A673 (cell line): ENCODE measurements at regions not wholly inside any gene's neighbourhood (a gene's known extent, or its start where the extent isn't known, plus 50 kb on each side); places are given as distances from the start of the nearest gene placed in this dataset.
A peak's percentile ranks its signal among the peaks of the same experiment; 100 is the strongest.

Experiments
- BruUV-seq: library from RNA; stranded (reverse); fragments of 400-500 nt; replicated peaks from 2 replicates; lab custom pipeline; 2021; lab: Mats Ljungman, UMichigan
- CTCF ChIA-PET: fragments of 300-600 bp; sonication (Branson Sonifier 250); formaldehyde crosslinking; loops from one replicate; lab custom pipeline; 2022; ENCODE audit warnings: antibody characterized with exemption; lab: Charles Lee
- POLR2A ChIA-PET: fragments of 300-600 bp; sonication (Branson Sonifier 250); formaldehyde crosslinking; loops from one replicate; lab custom pipeline; 2022; ENCODE audit warnings: antibody characterized with exemption; ENCODE audit not compliant: low non-redundant PET; lab: Charles Lee
- DNase-seq: peaks from one replicate; pipeline ENCODE4 v3.0.0-alpha.2; 2015; ENCODE audit warnings: low spot score
- H3K27ac ChIP-seq: fragments of 200-600 bp; sonication (generic); 2 replicates; pipeline ENCODE4 v1.5.1; 2016; ENCODE audit warnings: mixed run types, low read depth, mild to moderate bottlenecking, mixed read lengths, antibody characterized with exemption, low read length; ENCODE audit not compliant: poor library complexity, severe bottlenecking
- H3K27me3 ChIP-seq: fragments of 200-600 bp; sonication (generic); replicated peaks from 2 replicates; pipeline ENCODE4 v1.6.1; 2017; ENCODE audit warnings: mixed run types, low read depth, mild to moderate bottlenecking, mixed read lengths, antibody characterized with exemption, low read length; ENCODE audit not compliant: insufficient read depth, poor library complexity
- H3K36me3 ChIP-seq: fragments of 200-600 bp; sonication (generic); 2 replicates; pipeline ENCODE4 v1.6.1; 2016; ENCODE audit warnings: mixed run types, mild to moderate bottlenecking, mixed read lengths, antibody characterized with exemption, low read length; ENCODE audit not compliant: insufficient read depth, poor library complexity, severe bottlenecking
- H3K4me1 ChIP-seq: fragments of 200-600 bp; sonication (generic); 2 replicates; pipeline ENCODE4 v1.6.1; 2017; ENCODE audit warnings: mixed run types, mild to moderate bottlenecking, mixed read lengths, antibody characterized with exemption, low read length; ENCODE audit not compliant: insufficient read depth, poor library complexity, severe bottlenecking
- H3K4me3 ChIP-seq: fragments of 200-600 bp; sonication (generic); 2 replicates; pipeline ENCODE4 v1.5.1; 2016; ENCODE audit warnings: low read depth, mixed run types, mild to moderate bottlenecking, mixed read lengths, low read length; ENCODE audit not compliant: poor library complexity, severe bottlenecking
- H3K9me3 ChIP-seq: fragments of 200-600 bp; sonication (generic); 2 replicates; pipeline ENCODE4 v1.6.1; 2016; ENCODE audit warnings: mixed run types, low read depth, mild to moderate bottlenecking, mixed read lengths, antibody characterized with exemption, low read length; ENCODE audit not compliant: poor library complexity, severe bottlenecking
- CTCF ChIP-seq: fragments of 300-800, 200-600 bp; sonication (generic); conservative IDR thresholded peaks from 2 replicates; pipeline ENCODE4 v1.5.1; 2017; ENCODE audit warnings: low read depth, mild to moderate bottlenecking, antibody characterized with exemption, low read length, moderate library complexity, mixed read lengths
- EZH2 ChIP-seq: fragments of 200-600 bp; sonication (generic); IDR thresholded peaks from 2 replicates; pipeline ENCODE4 v1.6.1; 2017; ENCODE audit warnings: borderline replicate concordance, low read depth, mild to moderate bottlenecking, mixed read lengths, antibody characterized with exemption, low read length; ENCODE audit not compliant: poor library complexity, severe bottlenecking
- intact Hi-C: fragments of 100-400 bp; cut with micrococcal nuclease; formaldehyde crosslinking; loops from one replicate; pipeline ENCODE4 v1.10.0; 2022; ENCODE audit not compliant: unreplicated experiment

- POLR2A ChIA-PET, result no interaction called here
- Histone ChIP-seq H3K4me1 (no peaks in the 10 kb centered on the region), H3K9me3 (no peaks in the 10 kb centered on the region), H3K36me3 (no peaks in the 10 kb centered on the region), H3K27ac (no peak overlapping the region), H3K27me3 (no peaks in the 10 kb centered on the region), H3K4me3 (no peak overlapping the region)
- CTCF ChIA-PET, result no interaction called here
- no peak for DNase-seq
- TF ChIP-seq CTCF, result no peak
- no peak for TF ChIP-seq EZH2
- no TSS peak for BruUV-seq
- intact Hi-C loops, result no loop called here
These were observed 300.1 kb upstream of the TRAM1L1 start for GRCh38 chr4:117385526-117385925.

GRCh38 chr4:117387072-117387471, 301.7 kb upstream of the TRAM1L1 start:
- intact Hi-C loops, result no loop called here
- H3K4me3 ChIP-seq, result no peak overlapping the region
- no TSS peak for BruUV-seq
- no peak for DNase-seq
- no peaks in the 10 kb centered on the region for H3K27me3 ChIP-seq
- no peak for TF ChIP-seq CTCF
- no peak for TF ChIP-seq EZH2
- no peak overlapping the region for H3K27ac ChIP-seq
- H3K36me3 ChIP-seq, result no peaks in the 10 kb centered on the region
- CTCF ChIA-PET, result no interaction called here
- POLR2A ChIA-PET, result no interaction called here
- no peaks in the 10 kb centered on the region for H3K9me3 ChIP-seq
- no peaks in the 10 kb centered on the region for H3K4me1 ChIP-seq

GRCh38 chr4:117400039-117400835, 314.9 kb upstream of the TRAM1L1 start:
- H3K27ac ChIP-seq, result no peak overlapping the region
- H3K4me3 ChIP-seq, result no peak overlapping the region
- POLR2A ChIA-PET, result no interaction called here
- CTCF ChIA-PET, result no interaction called here
- no peaks in the 10 kb centered on the region for H3K27me3 ChIP-seq
- DNase-seq, result peak; percentile 11
- intact Hi-C loops, result no loop called here
- no peaks in the 10 kb centered on the region for H3K4me1 ChIP-seq
- no peaks in the 10 kb centered on the region for H3K36me3 ChIP-seq
- BruUV-seq, result no TSS peak
- TF ChIP-seq EZH2 (no peak), CTCF (no peak)
- no peaks in the 10 kb centered on the region for H3K9me3 ChIP-seq
